ENCODE measurements at regions not wholly inside any gene's neighbourhood (a gene's known extent, or its start where the extent isn't known, plus 50 kb on each side); places are given as distances from the start of the nearest gene placed in this dataset.

GRCh38 chr2:121038891-121039616 lies 245.9 kb downstream of the TFCP2L1 start:
- no peak for DNase-seq

- DNase-seq: no peak
These were observed 245.3 kb downstream of the TFCP2L1 start for GRCh38 chr2:121039679-121040078.

GRCh38 chr2:121041516-121041915 lies 243.5 kb downstream of the TFCP2L1 start:
- DNase-seq: no peak

- no peak for DNase-seq
These were observed 241.8 kb downstream of the TFCP2L1 start for GRCh38 chr2:121043061-121043826.

- no peak for DNase-seq
These were observed 241.2 kb downstream of the TFCP2L1 start for GRCh38 chr2:121043827-121044222.

GRCh38 chr2:121044412-121044811 lies 240.6 kb downstream of the TFCP2L1 start:
- no peak for DNase-seq

- no peak for DNase-seq
These were observed 239.8 kb downstream of the TFCP2L1 start for GRCh38 chr2:121045245-121045644.

GRCh38 chr2:121046335-121046734 lies 238.7 kb downstream of the TFCP2L1 start:
- no peak for DNase-seq

- DNase-seq: no peak
These were observed 237.6 kb downstream of the TFCP2L1 start for GRCh38 chr2:121047383-121047782.

- DNase-seq: no peak
These were observed 235.9 kb downstream of the TFCP2L1 start for GRCh38 chr2:121049131-121049530.

GRCh38 chr2:121049950-121050585 lies 234.9 kb downstream of the TFCP2L1 start:
- no peak for DNase-seq

GRCh38 chr2:121051311-121051710 lies 233.7 kb downstream of the TFCP2L1 start:
- no peak for DNase-seq

- DNase-seq: no peak
These were observed 233.0 kb downstream of the TFCP2L1 start for GRCh38 chr2:121052023-121052422.

GRCh38 chr2:121052521-121052920 lies 232.5 kb downstream of the TFCP2L1 start:
- peak; percentile 37 for DNase-seq

- DNase-seq: no peak
These were observed 229.9 kb downstream of the TFCP2L1 start for GRCh38 chr2:121055088-121055487.

GRCh38 chr2:121055501-121055900 lies 229.5 kb downstream of the TFCP2L1 start:
- no peak for DNase-seq

GRCh38 chr2:121058852-121059558 lies 226.0 kb downstream of the TFCP2L1 start:
- no peak for DNase-seq

- DNase-seq: no peak
These were observed 225.1 kb downstream of the TFCP2L1 start for GRCh38 chr2:121059651-121060649.

- DNase-seq: no peak
These were observed 223.4 kb downstream of the TFCP2L1 start for GRCh38 chr2:121061633-121062032.

- no peak for DNase-seq
These were observed 221.5 kb downstream of the TFCP2L1 start for GRCh38 chr2:121063471-121063870.

GRCh38 chr2:121064186-121064585 lies 220.8 kb downstream of the TFCP2L1 start:
- DNase-seq: no peak

- DNase-seq: no peak
These were observed 219.8 kb downstream of the TFCP2L1 start for GRCh38 chr2:121065239-121065638.
